NCI-H2081 treated with DMSO at 0.1 percent for 48 hours (cell line): ENCODE measurements at regions not wholly inside any gene's neighbourhood (a gene's known extent, or its start where the extent isn't known, plus 50 kb on each side); places are given as distances from the start of the nearest gene placed in this dataset.

Experiments
- DNase-seq: peaks from one replicate; lab custom pipeline; 2025; lab: John Stamatoyannopoulos, UW

DNA sequence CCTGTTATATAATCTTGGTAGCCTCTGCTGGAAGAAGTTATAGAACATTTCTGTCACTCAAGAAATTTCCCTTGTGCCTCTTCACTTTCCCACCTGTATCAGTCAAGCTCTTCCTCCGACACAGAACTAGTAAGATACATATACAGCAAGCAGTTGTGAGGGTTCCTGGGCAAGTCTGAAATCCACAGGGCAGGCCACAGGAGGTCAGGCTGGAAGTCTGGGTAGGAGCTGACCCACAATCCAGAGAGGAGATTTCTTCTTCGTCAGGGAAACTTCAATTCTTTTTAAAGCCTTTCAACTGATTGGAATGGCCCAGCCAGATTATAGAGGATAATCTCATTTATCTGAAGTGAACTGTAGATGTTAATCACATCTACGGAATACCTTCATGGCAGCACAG, 96.4 kb upstream of the FMN2 start:
- DNase-seq: no peak

DNA sequence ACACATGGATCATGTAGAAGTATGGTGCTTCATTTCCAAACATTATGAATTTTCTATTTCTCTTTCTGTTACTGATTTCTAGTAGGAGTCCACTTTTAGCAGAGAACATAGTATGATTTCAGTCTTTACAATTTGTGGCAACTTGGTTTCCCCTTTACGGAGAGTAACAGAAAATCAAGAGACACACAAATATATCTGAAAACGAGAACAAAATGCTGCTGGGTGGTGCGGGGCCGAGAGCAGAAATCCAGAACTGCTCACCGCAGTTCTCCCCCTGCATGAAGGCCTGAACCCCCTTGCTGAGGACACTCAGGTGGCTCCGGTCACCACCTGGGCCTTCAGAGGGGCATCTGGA, 94.5 kb upstream of the FMN2 start:
- no peak for DNase-seq

DNA sequence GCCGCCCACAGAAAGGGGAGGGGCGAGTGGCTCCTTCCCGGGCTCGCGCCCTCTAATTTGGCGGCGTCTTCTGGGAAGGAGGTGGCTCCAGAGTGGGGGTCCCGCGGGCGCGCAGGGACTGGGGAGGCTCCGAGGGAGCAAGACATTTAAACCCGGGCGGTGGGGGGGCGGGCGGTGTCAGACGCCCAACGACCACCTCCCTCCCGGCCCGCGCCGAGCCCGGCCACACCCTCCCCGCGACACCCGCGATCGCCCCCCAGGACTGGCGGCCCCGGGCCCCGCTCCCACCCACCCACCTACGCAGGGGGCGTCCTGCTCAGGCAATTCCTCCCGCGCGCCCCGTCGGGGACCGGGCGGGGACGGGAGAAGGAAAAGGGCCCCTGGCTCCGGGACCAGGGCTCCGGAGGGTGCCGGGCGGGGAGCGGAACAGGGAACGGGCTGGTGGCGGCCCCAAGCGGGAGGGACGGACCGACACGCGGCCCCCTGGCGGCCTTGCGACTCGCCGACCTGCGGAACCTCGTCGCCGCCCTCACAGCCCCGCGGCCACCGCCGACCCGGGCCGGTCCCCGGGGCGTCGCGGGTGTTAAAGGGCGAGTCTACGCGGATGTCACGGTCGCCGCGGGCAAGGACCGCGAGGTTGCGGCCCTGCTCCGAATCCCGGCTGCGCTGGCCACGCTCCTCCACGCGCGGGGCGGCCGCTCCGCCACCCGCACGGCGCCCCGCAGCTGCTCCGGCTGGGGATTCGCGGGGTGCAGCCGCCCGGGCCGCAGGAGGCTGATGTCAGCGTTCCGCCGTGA, 94.0 kb upstream of the FMN2 start:
- no peak for DNase-seq

DNA sequence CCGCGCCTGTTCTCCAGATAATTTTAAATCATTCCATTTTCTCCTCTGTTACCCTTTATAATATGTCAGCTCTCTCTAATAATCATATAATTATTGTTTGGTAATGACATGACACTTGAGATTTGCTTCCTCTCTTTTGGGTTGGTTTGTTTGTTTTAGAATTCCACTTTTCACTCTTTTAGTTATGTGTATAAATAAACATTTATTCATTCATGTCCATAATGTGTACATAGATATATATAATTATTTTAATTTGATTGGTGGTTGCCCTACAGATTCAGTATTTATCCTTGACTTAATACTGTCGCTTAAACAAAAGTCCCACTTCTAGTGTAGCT, 93.4 kb upstream of the FMN2 start:
- DNase-seq: no peak

DNA sequence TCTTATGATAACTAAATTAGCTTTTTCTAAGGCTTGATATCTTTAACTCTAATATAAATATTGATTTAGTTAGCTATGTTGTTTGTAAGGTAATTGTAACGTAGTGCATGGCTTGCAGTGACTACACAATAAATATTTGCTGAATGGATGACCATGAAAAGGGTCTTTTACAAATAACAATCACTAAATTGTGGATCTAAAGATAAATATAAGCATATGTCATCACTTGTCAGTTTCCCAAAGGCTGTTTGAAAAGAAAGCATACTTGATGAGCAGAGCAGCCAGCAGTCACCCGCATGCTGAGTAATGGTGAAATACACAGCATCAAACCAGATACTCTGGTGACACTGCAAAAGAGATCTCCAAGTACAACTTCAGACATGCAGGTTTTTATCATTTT, 92.5 kb upstream of the FMN2 start:
- DNase-seq: peak; percentile 55

DNA sequence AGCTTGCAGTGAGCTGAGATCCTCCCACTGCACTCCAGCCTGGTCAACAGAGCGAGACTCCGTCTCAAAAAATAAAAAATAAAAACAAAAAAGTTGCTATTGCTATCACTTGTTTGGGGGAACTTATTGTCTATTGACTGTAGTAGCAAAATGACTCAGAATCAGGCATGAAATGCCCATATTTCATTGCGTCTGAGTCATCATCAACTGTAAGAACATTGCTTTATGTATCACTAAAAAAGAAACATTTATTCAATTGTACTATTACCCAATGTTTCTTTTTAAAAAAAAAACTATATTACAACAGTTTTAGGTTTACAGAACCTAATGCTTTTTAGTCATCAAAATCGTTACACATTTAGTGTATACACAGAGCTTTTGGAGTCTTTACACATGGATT, 91.0 kb upstream of the FMN2 start:
- DNase-seq: no peak

DNA sequence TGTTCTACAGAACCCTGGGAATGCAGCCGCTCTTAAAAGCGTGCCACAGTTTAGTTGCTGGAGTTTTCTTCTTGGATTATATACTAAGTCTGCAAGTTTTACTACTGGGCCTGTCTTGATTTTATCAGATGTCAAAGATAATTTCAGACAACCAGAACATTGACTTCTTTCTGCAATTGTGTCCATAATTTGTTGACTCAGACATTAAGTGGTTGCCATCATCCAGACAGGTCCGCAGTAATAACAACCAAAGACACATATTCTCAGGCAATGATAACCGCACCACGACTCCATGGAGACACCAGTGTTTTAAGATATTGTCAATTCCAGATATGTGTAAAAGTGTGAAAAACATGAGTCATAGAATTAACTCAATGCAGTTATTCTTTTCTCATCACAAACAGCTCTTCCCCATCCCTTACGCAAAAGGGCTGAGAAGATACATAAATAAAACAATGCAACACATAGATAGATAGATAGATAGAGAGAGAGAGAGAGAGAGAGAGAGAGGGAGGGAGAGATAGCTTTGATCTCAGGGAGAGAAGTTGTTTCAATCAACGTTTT, 90.4 kb upstream of the FMN2 start:
- no peak for DNase-seq

DNA sequence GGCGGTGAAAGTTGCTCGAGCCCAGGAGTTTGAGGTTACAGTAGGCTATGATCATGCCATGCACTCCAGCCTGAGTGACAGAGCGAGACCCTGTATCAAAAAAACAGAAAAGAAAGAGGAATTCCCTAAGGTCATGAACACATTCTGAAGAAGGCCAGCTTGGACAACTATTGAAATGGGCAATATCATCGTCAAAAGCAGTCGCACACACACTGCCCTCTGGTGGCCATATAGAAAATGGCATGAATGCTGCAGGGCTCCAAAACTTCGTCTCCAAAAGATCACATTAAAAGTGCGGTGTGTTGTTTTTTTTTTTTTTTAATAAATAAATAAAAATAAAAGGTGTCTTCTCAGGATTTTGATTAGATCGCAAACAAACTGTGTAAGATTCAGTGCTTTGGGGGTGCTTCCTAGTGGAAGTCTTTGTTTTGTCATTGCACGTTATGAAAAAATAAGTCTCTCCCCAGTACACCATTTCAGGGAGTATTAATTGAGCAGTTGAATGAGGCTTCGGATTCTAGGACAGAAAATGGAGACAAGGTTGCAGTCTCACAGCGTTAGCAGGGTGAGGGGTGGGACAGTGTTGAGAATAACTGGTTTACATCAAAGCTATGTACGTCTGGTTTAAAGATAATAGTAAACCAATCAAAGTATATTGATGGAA, 87.5 kb upstream of the FMN2 start:
- no peak for DNase-seq

DNA sequence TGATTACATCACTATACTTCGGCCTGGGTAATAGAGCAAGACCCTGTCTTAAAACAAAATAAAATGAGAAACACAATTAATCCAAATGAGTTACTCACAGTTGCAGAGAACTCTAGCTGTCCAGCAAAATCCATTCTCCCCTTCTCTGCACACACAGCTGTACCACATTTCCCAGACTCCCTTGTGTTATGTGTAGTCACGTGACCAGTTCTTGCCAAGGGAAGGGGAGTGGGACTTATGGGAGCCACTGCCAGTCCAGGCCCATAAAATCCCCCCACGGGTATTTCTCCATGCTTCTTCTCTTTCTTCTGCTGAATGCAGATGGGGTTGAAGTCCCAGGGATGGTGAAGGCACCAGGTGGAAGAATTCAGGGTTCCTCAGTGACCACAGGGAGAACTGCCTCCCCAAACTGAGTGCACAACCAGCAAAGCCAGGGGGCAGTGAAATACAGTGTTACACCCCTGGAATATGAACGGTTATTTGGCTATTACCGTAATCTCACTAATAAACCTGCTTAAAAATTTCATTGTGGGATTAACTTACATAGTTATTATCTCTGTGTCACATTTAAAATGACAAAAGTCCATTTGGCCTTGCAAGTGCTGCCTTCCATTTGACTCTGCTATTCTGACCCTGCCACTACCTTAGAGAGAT, 85.6 kb upstream of the FMN2 start:
- no peak for DNase-seq

DNA sequence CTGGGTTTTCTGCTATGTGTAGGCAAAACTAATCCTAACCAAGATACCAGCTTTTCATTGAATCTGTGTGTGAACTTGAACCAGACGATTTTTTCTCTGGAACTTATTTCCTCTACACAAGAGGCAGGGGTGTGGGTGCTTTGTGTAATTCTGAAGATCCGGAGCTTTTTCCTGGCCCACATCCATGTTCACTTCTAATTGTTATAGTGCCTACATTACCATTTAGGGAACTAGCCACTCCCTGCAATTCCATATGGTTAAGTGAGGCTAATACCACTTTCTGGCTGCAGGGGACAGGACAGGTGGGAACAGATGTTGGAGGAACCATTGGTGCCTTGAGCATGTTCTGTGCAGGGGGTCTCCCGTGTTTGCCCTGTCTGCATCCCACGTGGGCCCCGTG, 83.4 kb upstream of the FMN2 start:
- DNase-seq: no peak

DNA sequence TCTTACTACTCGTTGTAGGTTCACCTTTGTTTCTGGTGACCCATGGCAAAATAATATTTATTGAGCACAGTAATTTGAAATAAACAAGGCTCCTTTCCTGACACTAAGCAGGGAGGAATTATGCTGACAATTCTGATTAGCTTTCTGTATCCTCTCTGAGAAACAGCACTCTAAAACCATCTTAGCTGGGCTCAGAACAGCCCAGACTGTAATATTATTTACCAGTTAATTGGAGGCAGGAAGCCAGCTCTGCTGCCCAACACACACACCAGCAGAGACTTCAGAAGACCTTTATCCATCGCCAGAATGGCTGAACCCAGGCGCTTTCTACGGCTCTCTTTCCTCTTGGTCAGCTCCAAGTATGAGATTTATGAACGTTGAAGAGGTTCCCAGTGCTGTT, 77.6 kb upstream of the FMN2 start:
- no peak for DNase-seq

DNA sequence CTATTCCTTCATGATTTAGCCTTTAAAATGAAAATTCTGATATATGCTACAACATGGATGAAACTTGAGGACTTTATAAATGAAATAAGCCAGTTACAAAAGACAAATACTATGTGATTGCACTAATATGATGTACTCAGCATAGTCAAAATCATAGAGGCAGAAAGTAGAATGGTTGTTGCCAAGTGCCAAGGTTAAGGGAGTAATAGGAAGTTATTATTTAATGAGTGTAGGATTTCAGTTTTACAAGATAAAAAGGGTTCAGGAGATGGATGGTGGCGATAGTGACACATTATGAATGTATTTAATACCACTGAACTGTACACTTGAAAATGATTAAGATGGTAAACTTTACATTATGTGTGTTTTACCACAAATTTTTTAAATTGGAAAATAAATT, 73.1 kb upstream of the FMN2 start:
- no peak for DNase-seq

DNA sequence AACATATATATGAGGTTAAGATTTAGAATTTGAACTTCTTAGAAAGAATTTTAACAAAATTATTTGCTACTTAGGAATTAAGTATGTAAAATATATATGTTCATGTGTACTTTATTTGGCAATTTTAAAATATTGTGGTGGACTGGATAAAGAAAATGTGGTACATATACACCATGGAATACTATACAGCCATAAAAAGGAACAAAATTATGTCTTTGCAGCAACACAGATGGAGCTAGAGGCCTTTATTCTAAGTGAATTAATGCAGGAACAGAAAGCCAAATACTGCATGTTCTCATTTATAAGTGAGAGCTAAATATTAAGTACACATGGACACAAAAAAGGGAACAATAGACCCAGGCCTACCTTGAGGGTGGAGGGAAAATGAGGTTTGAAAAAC, 72.2 kb upstream of the FMN2 start:
- no peak for DNase-seq

DNA sequence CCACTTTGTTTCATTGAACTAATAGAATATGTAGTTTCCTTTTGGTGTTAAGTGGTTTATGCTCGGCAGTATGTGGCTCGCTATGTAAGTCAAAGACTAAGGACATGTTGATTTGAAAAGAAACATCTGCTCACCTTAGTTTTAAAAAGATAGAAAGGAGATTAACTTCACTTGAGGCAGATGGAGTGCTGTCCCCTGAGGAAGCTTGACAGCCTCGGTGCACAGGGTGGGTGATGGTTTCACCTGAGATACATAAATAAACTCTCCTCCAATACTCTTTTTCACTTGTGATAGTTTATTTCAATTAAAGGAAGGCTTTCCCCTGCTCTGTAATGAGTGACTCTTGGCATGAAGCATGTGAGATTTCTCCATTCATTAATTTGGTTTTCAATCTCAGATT, 70.8 kb upstream of the FMN2 start:
- no peak for DNase-seq

DNA sequence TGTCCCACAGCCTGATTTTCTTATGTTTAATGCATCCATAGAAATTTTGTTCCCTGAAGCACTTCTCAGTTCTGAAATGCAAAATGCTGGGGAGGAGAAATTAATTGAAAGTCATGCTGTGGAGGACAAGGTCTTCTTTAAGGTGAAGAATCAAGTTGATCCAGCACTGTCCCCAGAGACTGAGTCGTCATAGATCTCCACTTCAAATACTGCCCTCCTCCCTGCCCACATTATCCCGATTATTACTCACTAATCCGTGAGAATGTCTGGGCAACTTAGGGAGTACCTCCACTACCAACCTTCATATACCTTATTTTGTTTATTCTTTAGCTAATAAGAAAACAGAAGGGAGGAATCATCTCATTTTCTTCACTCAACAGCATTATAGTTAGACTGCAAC, 70.0 kb upstream of the FMN2 start:
- no peak for DNase-seq

DNA sequence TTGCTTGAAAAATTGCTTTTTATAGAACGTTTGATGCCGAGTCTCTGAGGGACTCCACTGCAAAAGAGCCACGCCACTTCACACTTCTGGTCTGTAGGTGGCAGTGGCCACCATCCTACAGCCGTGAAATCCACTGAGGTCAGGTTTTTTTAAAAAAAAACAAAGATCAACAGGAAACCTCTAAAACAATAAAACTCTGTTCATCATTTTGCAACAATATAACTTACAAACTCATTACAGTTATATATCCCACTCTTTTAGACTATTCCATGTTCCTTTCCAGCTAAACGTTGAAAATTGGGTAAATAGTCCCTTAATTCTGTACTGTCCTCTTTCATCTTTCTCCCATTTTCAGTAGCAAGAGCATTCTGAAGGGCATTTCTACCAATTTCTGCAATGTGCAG, 64.6 kb upstream of the FMN2 start:
- peak; percentile 33 for DNase-seq

DNA sequence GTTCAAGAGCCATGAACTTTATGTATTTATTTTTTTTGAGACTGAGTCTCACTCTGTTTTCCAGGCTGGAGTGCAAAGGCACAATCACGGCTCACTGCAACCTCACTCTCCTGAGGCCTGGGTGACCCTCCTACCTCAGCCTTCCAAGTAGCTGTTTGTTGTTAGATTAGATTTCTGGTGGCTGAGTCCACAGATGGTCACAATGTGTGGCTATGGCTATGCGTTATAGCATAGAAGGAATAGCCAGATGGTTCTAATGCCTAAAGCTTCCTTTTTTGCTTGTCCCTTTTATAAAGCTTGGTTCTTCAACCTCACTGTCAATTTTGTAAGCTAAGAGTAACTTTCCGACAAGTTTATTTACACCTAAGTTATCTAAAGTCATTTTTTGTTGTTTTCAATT, 62.3 kb upstream of the FMN2 start:
- no peak for DNase-seq

DNA sequence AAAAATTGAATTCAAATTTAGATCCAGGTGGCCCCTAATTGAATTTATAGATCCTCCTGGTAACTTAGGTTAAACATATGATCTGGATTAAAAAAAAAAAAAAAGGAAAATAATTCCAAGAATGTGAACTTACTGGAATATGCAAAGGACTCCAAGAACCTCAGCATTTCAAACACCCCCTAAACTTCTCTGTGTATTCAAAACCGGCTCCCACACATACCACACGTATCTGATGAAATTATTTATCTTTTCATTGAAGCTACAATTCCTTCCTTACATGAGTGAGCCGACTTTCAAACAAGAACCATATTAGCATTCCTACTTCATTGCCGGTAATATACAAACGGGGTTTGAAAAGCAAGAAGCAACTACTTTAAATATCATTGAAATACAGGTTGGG, 61.4 kb upstream of the FMN2 start:
- no peak for DNase-seq

DNA sequence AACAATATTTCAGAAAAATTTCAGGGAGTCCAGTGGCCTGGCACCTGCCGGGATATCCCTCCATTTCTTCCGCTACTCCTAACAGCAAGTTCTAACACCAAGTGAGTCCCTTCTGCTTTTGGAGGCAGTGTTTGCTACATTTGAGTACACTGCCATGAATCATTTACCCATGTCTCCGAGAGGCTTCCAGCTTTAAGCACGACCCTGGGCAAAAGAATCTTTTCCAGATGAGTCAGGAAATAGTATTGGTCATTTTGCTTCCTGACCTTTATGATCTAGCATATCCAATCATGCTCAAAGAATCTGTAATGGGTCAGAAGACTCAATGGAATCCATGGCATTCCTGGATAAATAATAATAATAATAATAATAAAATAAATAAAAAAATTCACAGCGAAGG, 60.7 kb upstream of the FMN2 start:
- DNase-seq: no peak

DNA sequence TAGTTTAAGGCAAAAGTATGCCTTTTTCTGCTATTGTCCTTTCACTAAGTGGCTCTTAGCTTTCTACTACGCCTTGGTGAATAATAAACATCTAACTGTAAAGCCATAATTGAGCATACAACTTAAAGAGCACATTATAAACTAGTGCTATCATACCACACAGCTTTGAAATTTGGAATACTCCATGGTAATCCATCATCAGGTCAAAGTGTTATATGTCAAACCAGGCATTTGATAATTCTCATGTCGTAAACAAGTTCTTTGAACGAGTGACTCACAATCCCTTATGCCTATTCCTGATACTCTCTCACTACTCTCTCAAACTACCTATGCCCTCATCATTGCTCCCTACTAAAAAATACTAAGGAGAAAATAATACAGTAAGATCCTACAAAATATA, 60.3 kb upstream of the FMN2 start:
- DNase-seq: no peak

DNA sequence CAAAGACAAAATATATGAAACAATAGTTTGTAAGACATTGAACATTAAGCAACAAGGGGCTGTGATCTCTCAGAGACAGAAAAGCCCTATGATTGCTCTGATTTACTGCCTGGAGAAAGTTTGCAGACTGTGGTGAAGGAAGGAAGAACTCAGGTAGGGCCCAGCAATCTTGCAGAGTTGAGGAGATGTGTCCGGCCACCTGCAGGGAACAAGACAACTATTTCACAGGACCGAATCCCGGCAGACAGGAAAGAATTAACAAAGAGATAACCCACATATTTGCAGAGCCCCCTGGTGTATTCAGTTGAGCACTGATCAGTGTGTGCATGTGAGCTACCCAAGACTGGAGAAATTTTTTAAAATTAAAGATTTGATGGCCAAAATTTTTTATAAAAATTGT, 58.3 kb upstream of the FMN2 start:
- DNase-seq: no peak

DNA sequence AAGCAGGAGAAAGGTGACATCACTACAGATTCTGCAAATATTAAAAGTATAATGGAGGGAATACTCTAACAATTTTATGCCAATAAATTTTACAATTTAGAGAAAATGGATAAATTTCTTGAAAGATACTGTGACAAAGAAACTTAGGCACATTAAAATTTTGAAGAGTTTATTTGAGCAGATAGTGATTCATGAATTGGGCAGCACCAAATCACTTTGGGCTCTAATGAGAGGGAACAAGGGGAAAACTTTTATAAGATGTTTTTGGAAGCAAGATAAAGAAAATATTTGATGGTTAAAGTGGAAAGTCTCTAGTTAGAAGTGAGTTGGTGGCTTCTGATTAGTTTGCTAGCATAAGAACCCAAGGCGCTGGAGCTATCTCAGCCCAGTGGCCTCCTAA, 55.2 kb upstream of the FMN2 start:
- DNase-seq: no peak
